Smooth muscle cell (in vitro differentiated cells): ENCODE measurements at regions not wholly inside any gene's neighbourhood (a gene's known extent, or its start where the extent isn't known, plus 50 kb on each side); places are given as distances from the start of the nearest gene placed in this dataset.

Experiments used
- DNase-seq: peaks from one replicate; lab custom pipeline; 2025; ENCODE audit not compliant: unreplicated experiment; lab: John Stamatoyannopoulos, UW
- H2AFZ ChIP-seq: fragments of 200-600 bp; sonication (generic); 2 replicates; pipeline ENCODE4 v1.6.0; 2016; ENCODE audit warnings: antibody characterized with exemption, low read depth, mild to moderate bottlenecking
- H3F3A ChIP-seq: fragments of 200-600 bp; sonication (generic); 2 replicates; pipeline ENCODE4 v1.6.0; 2017; ENCODE audit warnings: antibody characterized with exemption, low read depth
- H3K27ac ChIP-seq: fragments of 200-600 bp; sonication (generic); 2 replicates; pipeline ENCODE4 v1.5.1; 2016; ENCODE audit warnings: low read depth, mild to moderate bottlenecking
- H3K27me3 ChIP-seq: fragments of 200-600 bp; sonication (generic); 2 replicates; pipeline ENCODE4 v1.6.1; 2016; ENCODE audit warnings: low read depth, mild to moderate bottlenecking
- H3K36me3 ChIP-seq: fragments of 200-600 bp; sonication (generic); 2 replicates; pipeline ENCODE4 v1.5.1; 2016; ENCODE audit warnings: low read depth
- H3K4me1 ChIP-seq: fragments of 200-600 bp; sonication (generic); 2 replicates; pipeline ENCODE4 v1.5.1; 2016; ENCODE audit warnings: low read depth
- H3K4me2 ChIP-seq: fragments of 200-600 bp; sonication (generic); 2 replicates; pipeline ENCODE4 v1.6.0; 2016; ENCODE audit warnings: mild to moderate bottlenecking
- H3K4me3 ChIP-seq: fragments of 200-600 bp; sonication (generic); 2 replicates; pipeline ENCODE4 v1.5.1; 2016; ENCODE audit warnings: mild to moderate bottlenecking
- H3K79me2 ChIP-seq: fragments of 200-600 bp; sonication (generic); 2 replicates; pipeline ENCODE4 v1.6.0; 2016; ENCODE audit warnings: low read depth, mild to moderate bottlenecking
- H3K9ac ChIP-seq: fragments of 200-600 bp; sonication (generic); 2 replicates; pipeline ENCODE4 v1.6.0; 2016; ENCODE audit warnings: low read depth
- H3K9me3 ChIP-seq: fragments of 200-600 bp; sonication (generic); replicated peaks from 2 replicates; pipeline ENCODE4 v1.5.1; 2016; ENCODE audit warnings: low read depth
- H4K20me1 ChIP-seq: fragments of 200-600 bp; sonication (generic); 2 replicates; pipeline ENCODE4 v1.6.0; 2016; ENCODE audit warnings: low read depth
- WGBS: methylation state at CpG from one replicate; pipeline ENCODE4 v1.1.7; 2016; ENCODE audit warnings: low lambda C conversion rate; 5-methylcytosine and 5-hydroxymethylcytosine counted together
- TF ChIP-seq, protein P1 (sequence below): fragments of 200-600 bp; sonication (generic); IDR thresholded peaks from 2 replicates; pipeline ENCODE4 v1.5.1; 2017; ENCODE audit warnings: borderline replicate concordance, mild to moderate bottlenecking, antibody characterized with exemption; ENCODE audit not compliant: insufficient read depth, poor library complexity, severe bottlenecking

DNA sequence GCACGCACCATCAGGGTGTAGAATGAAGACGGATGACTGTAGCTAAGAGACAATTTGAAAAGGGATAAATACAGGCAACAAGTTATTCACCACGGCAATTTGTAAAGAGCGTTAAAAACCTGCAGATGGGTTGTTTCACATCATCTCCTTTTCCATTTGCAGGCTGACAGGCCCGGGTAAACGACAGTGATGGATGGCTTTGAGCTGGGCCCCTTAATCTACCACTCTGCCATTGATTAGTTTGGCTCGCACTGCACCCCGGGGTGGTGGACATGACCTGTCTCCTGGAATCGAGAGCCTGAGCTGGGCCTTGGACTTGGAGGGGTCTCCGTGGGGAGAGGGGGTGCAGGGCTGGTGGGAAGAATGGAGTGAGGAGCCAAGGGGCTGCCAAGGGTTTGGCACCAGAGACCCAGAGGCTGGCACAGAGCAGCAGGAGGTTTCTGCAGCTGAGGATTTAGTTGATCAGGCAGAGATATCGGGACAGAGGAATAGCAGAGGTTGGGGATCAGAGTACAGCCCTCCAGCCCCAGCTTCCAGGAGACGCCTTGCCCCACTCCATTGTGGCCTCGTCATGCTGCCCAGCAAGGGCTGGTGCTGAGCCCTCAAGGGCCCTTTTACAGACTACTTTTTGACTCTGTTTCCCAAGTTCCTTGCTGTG lies 110.6 kb upstream of the NECTIN1 start:
- no peak overlapping the region for H2AFZ ChIP-seq
- WGBS, result 79% methylated on average over 13 of the region's 13 CpGs
- H3K79me2 ChIP-seq, result no peaks in the 10 kb centered on the region
- H3K9ac ChIP-seq, result no peak overlapping the region
- TF ChIP-seq, protein P1, sequence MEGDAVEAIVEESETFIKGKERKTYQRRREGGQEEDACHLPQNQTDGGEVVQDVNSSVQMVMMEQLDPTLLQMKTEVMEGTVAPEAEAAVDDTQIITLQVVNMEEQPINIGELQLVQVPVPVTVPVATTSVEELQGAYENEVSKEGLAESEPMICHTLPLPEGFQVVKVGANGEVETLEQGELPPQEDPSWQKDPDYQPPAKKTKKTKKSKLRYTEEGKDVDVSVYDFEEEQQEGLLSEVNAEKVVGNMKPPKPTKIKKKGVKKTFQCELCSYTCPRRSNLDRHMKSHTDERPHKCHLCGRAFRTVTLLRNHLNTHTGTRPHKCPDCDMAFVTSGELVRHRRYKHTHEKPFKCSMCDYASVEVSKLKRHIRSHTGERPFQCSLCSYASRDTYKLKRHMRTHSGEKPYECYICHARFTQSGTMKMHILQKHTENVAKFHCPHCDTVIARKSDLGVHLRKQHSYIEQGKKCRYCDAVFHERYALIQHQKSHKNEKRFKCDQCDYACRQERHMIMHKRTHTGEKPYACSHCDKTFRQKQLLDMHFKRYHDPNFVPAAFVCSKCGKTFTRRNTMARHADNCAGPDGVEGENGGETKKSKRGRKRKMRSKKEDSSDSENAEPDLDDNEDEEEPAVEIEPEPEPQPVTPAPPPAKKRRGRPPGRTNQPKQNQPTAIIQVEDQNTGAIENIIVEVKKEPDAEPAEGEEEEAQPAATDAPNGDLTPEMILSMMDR, result no peak
- H3K4me2 ChIP-seq, result no peak overlapping the region
- peaks cover 4% of the 10 kb centered on the region for H3K27me3 ChIP-seq
- H3K9me3 ChIP-seq, result no peaks in the 10 kb centered on the region
- H3F3A ChIP-seq, result no peaks in the 10 kb centered on the region
- no peak for DNase-seq
- no peaks in the 10 kb centered on the region for H3K4me1 ChIP-seq
- H3K4me3 ChIP-seq, result no peak overlapping the region
- no peaks in the 10 kb centered on the region for H3K36me3 ChIP-seq
- no peaks in the 10 kb centered on the region for H4K20me1 ChIP-seq
- no peak overlapping the region for H3K27ac ChIP-seq

GRCh38 chr11:119835753-119836152 lies 106.8 kb upstream of the NECTIN1 start:
- Histone ChIP-seq H3K27ac (no peak overlapping the region), H4K20me1 (no peaks in the 10 kb centered on the region), H3K36me3 (no peaks in the 10 kb centered on the region), H3K79me2 (no peaks in the 10 kb centered on the region), H3K9me3 (no peaks in the 10 kb centered on the region), H2AFZ (no peak overlapping the region), H3K4me3 (no peak overlapping the region), H3K9ac (no peak overlapping the region), H3K27me3 (peaks cover 4% of the 10 kb centered on the region), H3K4me1 (peaks cover 8% of the 10 kb centered on the region), H3K4me2 (no peak overlapping the region), H3F3A (no peaks in the 10 kb centered on the region)
- TF ChIP-seq, protein P1, result no peak
- no peak for DNase-seq
- 69% methylated on average over 8 of the region's 8 CpGs for WGBS

DNA sequence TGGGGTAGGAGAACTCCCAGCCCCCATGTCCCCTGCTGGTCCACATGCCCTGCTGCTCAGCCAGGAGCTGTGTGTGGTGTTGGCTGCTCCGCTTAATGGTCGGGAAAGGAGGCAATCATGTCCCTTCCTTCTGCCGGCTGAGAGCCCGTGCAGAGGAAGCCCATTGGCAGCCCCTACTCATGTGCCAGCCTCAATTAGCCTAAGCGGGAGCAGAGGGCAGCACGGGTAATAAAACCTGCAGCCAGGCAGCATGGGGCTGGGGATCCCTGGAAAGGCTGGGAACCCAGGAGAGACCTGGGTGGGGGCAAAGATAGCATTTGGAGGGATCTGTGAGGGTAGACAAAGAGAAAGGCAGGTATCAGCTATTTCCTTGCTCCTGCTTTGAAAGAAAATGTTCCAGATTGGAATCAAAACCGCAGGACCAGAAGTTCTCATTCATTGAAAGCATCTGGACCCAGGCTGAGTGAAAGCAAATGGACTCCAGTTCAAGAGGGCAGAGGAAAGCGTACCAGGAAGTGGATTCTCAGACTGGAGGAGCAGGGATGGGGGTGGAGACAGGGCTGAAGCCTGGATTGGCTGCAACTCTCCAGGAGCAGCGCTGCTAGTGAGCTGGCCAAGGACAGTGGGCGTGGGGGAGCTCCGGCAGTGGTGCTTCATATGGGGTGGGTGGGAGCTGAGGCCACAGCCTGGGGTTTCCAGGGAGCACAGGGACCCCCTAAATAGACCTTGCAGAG lies 103.4 kb upstream of the NECTIN1 start:
- H3K79me2 ChIP-seq, result no peaks in the 10 kb centered on the region
- no peak overlapping the region for H3K27ac ChIP-seq
- H4K20me1 ChIP-seq, result no peaks in the 10 kb centered on the region
- H3F3A ChIP-seq, result no peaks in the 10 kb centered on the region
- H3K27me3 ChIP-seq, result no peaks in the 10 kb centered on the region
- H3K4me1 ChIP-seq, result peaks cover 15% of the 10 kb centered on the region
- H2AFZ ChIP-seq, result peak overlapping the region; percentile 55
- no peaks in the 10 kb centered on the region for H3K36me3 ChIP-seq
- no peak overlapping the region for H3K9ac ChIP-seq
- TF ChIP-seq, protein P1, result no peak
- H3K4me3 ChIP-seq, result no peak overlapping the region
- DNase-seq, result no peak
- H3K4me2 ChIP-seq, result no peak overlapping the region
- H3K9me3 ChIP-seq, result no peaks in the 10 kb centered on the region
- WGBS, result 77% methylated on average over 11 of the region's 11 CpGs

DNA sequence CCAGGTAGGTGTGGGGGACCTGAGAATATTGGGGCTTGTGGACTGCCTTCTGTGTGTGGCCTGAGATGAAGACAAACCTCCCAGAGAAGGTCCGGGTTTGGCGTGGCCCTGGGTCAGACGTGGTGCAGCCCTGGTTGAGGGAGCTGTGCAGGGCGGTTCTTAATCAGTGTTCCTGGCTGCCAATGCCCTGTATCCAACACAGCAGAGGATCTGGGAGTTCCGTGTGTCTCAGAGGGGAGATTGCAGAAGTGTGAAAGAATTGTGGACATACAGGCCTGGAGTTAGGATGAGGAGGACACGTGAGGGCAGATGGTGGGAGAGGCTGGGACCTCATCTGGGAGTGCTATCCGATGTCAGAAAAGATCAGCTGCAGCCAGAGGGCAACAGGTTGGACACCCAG lies 102.0 kb upstream of the NECTIN1 start:
- 87% methylated on average over 7 of the region's 7 CpGs for WGBS
- no peak overlapping the region for H3K4me2 ChIP-seq
- no peaks in the 10 kb centered on the region for H4K20me1 ChIP-seq
- no peaks in the 10 kb centered on the region for H3K9me3 ChIP-seq
- H3K27me3 ChIP-seq, result no peaks in the 10 kb centered on the region
- H2AFZ ChIP-seq, result no peak overlapping the region
- no peaks in the 10 kb centered on the region for H3K36me3 ChIP-seq
- no peaks in the 10 kb centered on the region for H3F3A ChIP-seq
- no peak overlapping the region for H3K9ac ChIP-seq
- H3K4me1 ChIP-seq, result peaks cover 15% of the 10 kb centered on the region
- H3K27ac ChIP-seq, result no peak overlapping the region
- no peak for DNase-seq
- no peaks in the 10 kb centered on the region for H3K79me2 ChIP-seq
- H3K4me3 ChIP-seq, result no peak overlapping the region
- TF ChIP-seq, protein P1, result no peak
